ENCODE measurements at regions not wholly inside any gene's neighbourhood (a gene's known extent, or its start where the extent isn't known, plus 50 kb on each side); places are given as distances from the start of the nearest gene placed in this dataset.
"Not testable (repeated sequence)": the region's sequence is repeated elsewhere in the genome, so short reads cannot be mapped to it uniquely, and the experiment has no call there.

DNA sequence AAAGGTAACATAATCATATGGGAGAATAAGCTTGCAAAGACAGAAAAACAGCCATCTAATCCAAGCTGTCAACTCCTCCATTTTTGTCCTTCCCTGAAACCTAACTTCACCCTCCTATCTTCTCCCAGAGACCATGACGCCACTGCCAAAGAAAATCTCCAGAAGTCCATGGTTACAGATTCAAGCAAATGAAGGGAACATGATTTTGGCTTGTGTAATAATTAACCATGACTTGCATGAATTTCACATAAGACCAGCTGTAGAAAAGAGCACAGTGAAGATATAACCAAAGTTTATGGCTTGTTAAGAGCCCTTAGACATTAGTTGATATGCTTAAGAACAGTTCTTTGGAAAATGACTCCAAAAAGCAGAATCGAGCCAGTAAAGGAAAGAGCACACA is 342.1 kb upstream of the NRSN1 start:
- H3K36me3 Mint-ChIP-seq, result no peaks in the 10 kb centered on the region
- no peaks in the 10 kb centered on the region for H3K4me1 Mint-ChIP-seq
- Histone ChIP-seq H3K36me3 (ENCODE audit: control insufficient read depth in 2 of 2, extremely low read depth in 1 of 2, insufficient read depth in 1 of 2, low read length in 1 of 2) (no peaks in the 10 kb centered on the region), H3K27ac (ENCODE audit: low read length) (no peak overlapping the region), H3K9me3 (no peaks in the 10 kb centered on the region), H3K4me3 (ENCODE audit: control insufficient read depth in 1 of 2, extremely low read depth in 1 of 2, low read length in 1 of 2) (no peak overlapping the region), H3K27me3 (replicated peaks in 1 of 2; ENCODE audit: control insufficient read depth in 2 of 2, extremely low read depth in 1 of 2, insufficient read depth in 2 of 2, low read length in 1 of 2) (no peaks in the 10 kb centered on the region), H3K4me1 (ENCODE audit: control insufficient read depth in 1 of 2, extremely low read depth in 1 of 2, insufficient read depth in 2 of 2, low read length in 2 of 2) (no peaks in the 10 kb centered on the region)
- no peak for ATAC-seq (replicated peaks in 1 of 4)
- H3K9me3 Mint-ChIP-seq, result peaks cover 0 to 6% (median 4%) of the 10 kb centered on the region in 3 donors
- no peak overlapping the region for H3K4me3 Mint-ChIP-seq
- ChIA-PET CTCF (no interaction called here), POLR2A (no interaction called here)
- WGBS (ENCODE audit: insufficient coverage), result 57% methylated on average over 1 of the region's 2 CpGs
- no peak overlapping the region for H3K27ac Mint-ChIP-seq
- no peak for DNase-seq
- no peaks in the 10 kb centered on the region for H3K27me3 Mint-ChIP-seq

DNA sequence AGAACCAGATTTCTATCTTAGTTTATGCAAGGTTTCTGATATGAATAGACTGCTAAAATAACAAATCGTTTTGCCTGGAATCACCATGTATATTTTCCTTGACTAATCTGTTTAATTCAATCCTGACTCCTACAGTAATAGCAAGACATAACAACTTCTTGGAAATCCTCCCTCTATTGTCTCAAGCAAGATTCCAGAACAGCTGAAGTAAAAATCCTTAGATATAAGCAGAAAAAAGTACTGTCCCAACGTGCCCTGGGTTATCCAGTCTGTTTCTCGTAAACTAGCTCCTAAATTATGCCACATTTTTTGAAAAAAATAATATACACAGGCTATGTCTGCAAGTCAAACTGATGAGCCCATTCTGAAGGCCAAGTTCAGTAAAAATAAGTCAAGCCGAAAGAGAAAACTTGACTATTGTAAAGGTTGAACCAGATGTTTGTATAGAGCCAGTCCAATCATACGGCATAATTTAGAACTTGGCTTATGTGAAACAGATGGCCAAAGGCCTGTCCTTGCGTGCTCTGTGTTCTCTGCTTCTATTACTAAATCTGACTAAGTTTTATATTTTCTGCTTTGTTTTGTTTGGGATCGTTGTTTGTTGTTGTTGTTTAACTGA is 341.6 kb upstream of the NRSN1 start:
- POLR2A ChIA-PET, result no interaction called here
- Histone ChIP-seq H3K36me3 (ENCODE audit: control insufficient read depth in 2 of 2, extremely low read depth in 1 of 2, insufficient read depth in 1 of 2, low read length in 1 of 2) (no peaks in the 10 kb centered on the region), H3K9me3 (no peaks in the 10 kb centered on the region), H3K27me3 (replicated peaks in 1 of 2; ENCODE audit: control insufficient read depth in 2 of 2, extremely low read depth in 1 of 2, insufficient read depth in 2 of 2, low read length in 1 of 2) (no peaks in the 10 kb centered on the region), H3K4me3 (ENCODE audit: control insufficient read depth in 1 of 2, extremely low read depth in 1 of 2, low read length in 1 of 2) (no peak overlapping the region), H3K4me1 (ENCODE audit: control insufficient read depth in 1 of 2, extremely low read depth in 1 of 2, insufficient read depth in 2 of 2, low read length in 2 of 2) (no peaks in the 10 kb centered on the region), H3K27ac (ENCODE audit: low read length) (no peak overlapping the region)
- CTCF ChIA-PET, result no interaction called here
- Mint-ChIP-seq H3K4me3 (no peak overlapping the region), H3K9me3 (peaks cover 0 to 6% (median 4%) of the 10 kb centered on the region in 3 donors), H3K4me1 (no peaks in the 10 kb centered on the region), H3K27ac (no peak overlapping the region), H3K36me3 (no peaks in the 10 kb centered on the region), H3K27me3 (no peaks in the 10 kb centered on the region)
- DNase-seq (no peak), ATAC-seq (replicated peaks in 1 of 4) (no peak)
- 76% methylated on average over 5 of the region's 7 CpGs for WGBS (ENCODE audit: insufficient coverage)

DNA sequence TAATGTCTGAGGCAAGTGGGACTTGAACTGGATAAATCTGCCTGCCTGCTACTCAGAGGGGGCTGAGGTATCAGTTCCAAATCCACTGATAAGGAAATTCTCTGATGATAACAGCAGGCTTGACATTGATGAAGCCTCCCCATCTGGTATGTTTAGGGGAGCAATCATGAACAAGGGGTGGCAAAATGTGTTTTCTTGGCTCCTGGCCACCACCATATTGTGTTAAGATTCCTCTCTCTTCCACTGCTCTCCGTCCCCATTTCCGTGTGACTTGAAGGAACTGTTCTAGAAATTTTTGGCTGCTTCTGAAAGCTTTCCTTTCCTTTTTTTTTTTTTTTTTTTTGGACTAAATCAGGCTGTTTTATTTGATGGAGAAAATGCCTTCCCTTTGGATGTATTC is 335.3 kb upstream of the NRSN1 start:
- no peaks in the 10 kb centered on the region for H3K9me3 ChIP-seq
- Mint-ChIP-seq H3K36me3 (no peaks in the 10 kb centered on the region), H3K4me1 (no peaks in the 10 kb centered on the region), H3K4me3 (no peak overlapping the region), H3K27ac (no peak overlapping the region), H3K9me3 (peaks cover 0 to 5% (median 0%) of the 10 kb centered on the region in 3 donors), H3K27me3 (no peaks in the 10 kb centered on the region)
- H3K4me3 ChIP-seq (ENCODE audit: control insufficient read depth in 1 of 2, extremely low read depth in 1 of 2, low read length in 1 of 2), result no peak overlapping the region
- WGBS (ENCODE audit: insufficient coverage), result no CpG with 5 or more reads among the region's 2 CpGs
- ATAC-seq (replicated peaks in 1 of 4) (no peak), DNase-seq (no peak)
- no peaks in the 10 kb centered on the region for H3K27me3 ChIP-seq (replicated peaks in 1 of 2; ENCODE audit: control insufficient read depth in 2 of 2, extremely low read depth in 1 of 2, insufficient read depth in 2 of 2, low read length in 1 of 2)
- CTCF ChIA-PET, result interaction anchor here (0.6 to 0.7 kb wide), 2 partner anchors 39 to 1144 kb away, joined by 3 to 5 read pairs; no protein-coding TSS in a partner anchor
- POLR2A ChIA-PET, result no interaction called here
- H3K4me1 ChIP-seq (ENCODE audit: control insufficient read depth in 1 of 2, extremely low read depth in 1 of 2, insufficient read depth in 2 of 2, low read length in 2 of 2), result no peaks in the 10 kb centered on the region
- no peaks in the 10 kb centered on the region for H3K36me3 ChIP-seq (ENCODE audit: control insufficient read depth in 2 of 2, extremely low read depth in 1 of 2, insufficient read depth in 1 of 2, low read length in 1 of 2)
- no peak overlapping the region for H3K27ac ChIP-seq (ENCODE audit: low read length)

DNA sequence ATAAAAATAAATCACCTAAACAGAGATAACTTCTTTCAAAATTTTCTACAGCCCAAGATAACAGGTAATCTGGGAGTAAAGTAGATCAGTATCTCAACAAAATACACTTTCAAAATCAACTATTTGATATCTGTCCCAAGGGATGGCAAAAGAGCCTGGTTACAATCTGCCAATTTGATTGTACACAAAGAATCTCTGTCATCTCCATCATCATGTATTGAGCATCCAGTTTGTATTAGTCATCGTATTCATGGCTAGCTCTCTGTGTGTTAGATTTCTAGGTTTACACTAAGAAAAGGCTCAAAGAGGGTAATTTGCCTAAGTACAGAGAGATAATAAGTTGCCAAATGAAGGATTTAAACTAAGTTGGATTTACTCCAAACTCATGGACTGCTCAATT is 329.0 kb upstream of the NRSN1 start:
- Histone ChIP-seq H3K36me3 (ENCODE audit: control insufficient read depth in 2 of 2, extremely low read depth in 1 of 2, insufficient read depth in 1 of 2, low read length in 1 of 2) (no peaks in the 10 kb centered on the region), H3K27ac (ENCODE audit: low read length) (no peak overlapping the region), H3K4me3 (ENCODE audit: control insufficient read depth in 1 of 2, extremely low read depth in 1 of 2, low read length in 1 of 2) (no peak overlapping the region), H3K27me3 (replicated peaks in 1 of 2; ENCODE audit: control insufficient read depth in 2 of 2, extremely low read depth in 1 of 2, insufficient read depth in 2 of 2, low read length in 1 of 2) (no peaks in the 10 kb centered on the region), H3K9me3 (no peaks in the 10 kb centered on the region), H3K4me1 (ENCODE audit: control insufficient read depth in 1 of 2, extremely low read depth in 1 of 2, insufficient read depth in 2 of 2, low read length in 2 of 2) (no peaks in the 10 kb centered on the region)
- peaks cover 0 to 5% (median 0%) of the 10 kb centered on the region in 3 donors for H3K9me3 Mint-ChIP-seq
- ChIA-PET CTCF (no interaction called here), POLR2A (interaction anchor here in 1 of 2 donors (0.6 kb wide), 1 partner anchor 112 kb away, joined by 6 read pairs; no protein-coding TSS in a partner anchor)
- WGBS (ENCODE audit: insufficient coverage), result no CpG with 5 or more reads among the region's 1 CpG
- no peaks in the 10 kb centered on the region for H3K27me3 Mint-ChIP-seq
- H3K27ac Mint-ChIP-seq, result no peak overlapping the region
- no peak overlapping the region for H3K4me3 Mint-ChIP-seq
- no peaks in the 10 kb centered on the region for H3K4me1 Mint-ChIP-seq
- DNase-seq (no peak), ATAC-seq (replicated peaks in 1 of 4) (no peak)
- no peaks in the 10 kb centered on the region for H3K36me3 Mint-ChIP-seq

DNA sequence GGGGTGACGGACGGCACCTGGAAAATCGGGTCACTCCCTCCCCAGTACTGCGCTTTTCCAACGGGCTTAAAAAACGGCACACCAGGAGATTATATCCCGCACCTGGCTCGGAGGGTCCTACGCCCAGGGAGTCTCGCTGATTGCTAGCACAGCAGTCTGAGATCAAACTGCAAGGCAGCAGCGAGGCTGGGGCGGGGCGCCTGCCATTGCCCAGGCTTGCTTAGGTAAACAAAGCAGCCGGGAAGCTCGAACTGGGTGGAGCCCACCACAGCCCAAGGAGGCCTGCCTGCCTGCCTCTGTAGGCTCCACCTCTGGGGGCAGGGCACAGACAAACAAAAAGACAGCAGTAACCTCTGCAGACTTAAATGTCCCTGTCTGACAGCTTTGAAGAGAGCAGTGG is 321.7 kb upstream of the NRSN1 start:
- H3K27me3 Mint-ChIP-seq; H3K27ac Mint-ChIP-seq; H3K4me1 ChIP-seq (ENCODE audit: control insufficient read depth in 1 of 2, extremely low read depth in 1 of 2, insufficient read depth in 2 of 2, low read length in 2 of 2); H3K4me3 ChIP-seq (ENCODE audit: control insufficient read depth in 1 of 2, extremely low read depth in 1 of 2, low read length in 1 of 2); H3K4me3 Mint-ChIP-seq; POLR2A ChIA-PET; H3K4me1 Mint-ChIP-seq; H3K9me3 ChIP-seq; H3K36me3 Mint-ChIP-seq; DNase-seq; H3K27ac ChIP-seq (ENCODE audit: low read length); ATAC-seq (replicated peaks in 1 of 4); H3K9me3 Mint-ChIP-seq; H3K27me3 ChIP-seq (replicated peaks in 1 of 2; ENCODE audit: control insufficient read depth in 2 of 2, extremely low read depth in 1 of 2, insufficient read depth in 2 of 2, low read length in 1 of 2); CTCF ChIA-PET; H3K36me3 ChIP-seq (ENCODE audit: control insufficient read depth in 2 of 2, extremely low read depth in 1 of 2, insufficient read depth in 1 of 2, low read length in 1 of 2): not testable (repeated sequence)
- WGBS (ENCODE audit: insufficient coverage), result 90% methylated on average over 10 of the region's 15 CpGs

DNA sequence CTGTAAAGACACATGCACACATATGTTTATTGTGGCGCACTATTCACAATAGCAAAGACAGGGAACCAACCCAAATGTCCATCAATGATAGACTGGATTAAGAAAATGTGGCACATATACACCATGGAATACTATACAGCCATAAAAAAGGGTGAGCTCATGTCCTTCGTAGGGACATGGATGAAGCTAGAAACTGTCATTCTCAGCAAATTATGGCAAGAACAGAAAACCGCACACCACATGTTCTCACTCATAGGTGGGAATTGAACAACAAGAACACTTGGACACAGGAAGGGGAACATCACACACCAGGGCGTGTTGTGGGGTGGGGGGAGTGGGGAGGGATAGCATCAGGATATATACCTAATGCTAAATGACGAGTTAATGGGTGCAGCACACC is 304.9 kb upstream of the NRSN1 start:
- H3K27ac ChIP-seq (ENCODE audit: low read length); H3K4me1 Mint-ChIP-seq; ATAC-seq (replicated peaks in 1 of 4); H3K27ac Mint-ChIP-seq; DNase-seq; H3K4me3 ChIP-seq (ENCODE audit: control insufficient read depth in 1 of 2, extremely low read depth in 1 of 2, low read length in 1 of 2); H3K36me3 Mint-ChIP-seq; H3K4me3 Mint-ChIP-seq; H3K9me3 ChIP-seq; H3K4me1 ChIP-seq (ENCODE audit: control insufficient read depth in 1 of 2, extremely low read depth in 1 of 2, insufficient read depth in 2 of 2, low read length in 2 of 2); POLR2A ChIA-PET; H3K27me3 Mint-ChIP-seq; H3K27me3 ChIP-seq (replicated peaks in 1 of 2; ENCODE audit: control insufficient read depth in 2 of 2, extremely low read depth in 1 of 2, insufficient read depth in 2 of 2, low read length in 1 of 2); H3K36me3 ChIP-seq (ENCODE audit: control insufficient read depth in 2 of 2, extremely low read depth in 1 of 2, insufficient read depth in 1 of 2, low read length in 1 of 2); CTCF ChIA-PET: not testable (repeated sequence)
- no CpG with 5 or more reads among the region's 5 CpGs for WGBS (ENCODE audit: insufficient coverage)
- peaks cover 6 to 14% (median 7%) of the 10 kb centered on the region in 3 donors for H3K9me3 Mint-ChIP-seq

DNA sequence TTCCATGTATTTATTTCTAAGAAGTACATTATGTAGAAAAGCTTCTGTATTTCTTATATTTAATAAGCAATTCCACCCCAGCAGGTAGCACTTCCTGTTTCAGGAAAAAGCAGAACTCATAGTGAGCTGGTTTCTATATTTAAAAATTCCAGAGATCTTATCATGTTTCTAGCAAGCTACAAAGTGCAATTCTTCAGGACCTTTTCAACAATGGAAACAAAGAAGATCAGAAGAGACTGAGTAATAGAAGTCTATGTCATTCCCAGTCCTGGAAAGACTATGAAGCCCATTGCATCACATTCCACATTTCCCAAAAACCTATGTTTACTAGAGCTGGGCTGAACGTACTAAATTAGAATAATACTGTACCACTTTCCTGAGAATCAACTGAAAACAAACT is 302.6 kb upstream of the NRSN1 start:
- no peak overlapping the region for H3K27ac Mint-ChIP-seq
- Histone ChIP-seq H3K27ac (ENCODE audit: low read length) (no peak overlapping the region), H3K4me1 (ENCODE audit: control insufficient read depth in 1 of 2, extremely low read depth in 1 of 2, insufficient read depth in 2 of 2, low read length in 2 of 2) (no peaks in the 10 kb centered on the region), H3K9me3 (no peaks in the 10 kb centered on the region), H3K4me3 (ENCODE audit: control insufficient read depth in 1 of 2, extremely low read depth in 1 of 2, low read length in 1 of 2) (no peak overlapping the region), H3K27me3 (replicated peaks in 1 of 2; ENCODE audit: control insufficient read depth in 2 of 2, extremely low read depth in 1 of 2, insufficient read depth in 2 of 2, low read length in 1 of 2) (no peaks in the 10 kb centered on the region), H3K36me3 (ENCODE audit: control insufficient read depth in 2 of 2, extremely low read depth in 1 of 2, insufficient read depth in 1 of 2, low read length in 1 of 2) (no peaks in the 10 kb centered on the region)
- no peaks in the 10 kb centered on the region for H3K4me1 Mint-ChIP-seq
- DNase-seq, result no peak
- H3K36me3 Mint-ChIP-seq, result no peaks in the 10 kb centered on the region
- H3K9me3 Mint-ChIP-seq, result peaks cover 0 to 7% (median under 1%) of the 10 kb centered on the region in 3 donors
- WGBS (ENCODE audit: insufficient coverage), result no CpG with 5 or more reads among the region's 1 CpG
- H3K27me3 Mint-ChIP-seq, result peaks cover 0 to under 1% of the 10 kb centered on the region in 2 donors
- no peak for ATAC-seq (replicated peaks in 1 of 4)
- no peak overlapping the region for H3K4me3 Mint-ChIP-seq
- POLR2A ChIA-PET, result no interaction called here
- CTCF ChIA-PET, result no interaction called here

All from T-cell (primary cell).